GM23338 (cell line): ENCODE measurements at regions not wholly inside any gene's neighbourhood (a gene's known extent, or its start where the extent isn't known, plus 50 kb on each side); places are given as distances from the start of the nearest gene placed in this dataset.

Experiments used
- ATAC-seq: fragments of 200-7000 bp; cut with Tn5 transposase; 3 replicates; pipeline ENCODE4 v1.9.1; 2020
- DNase-seq: peaks from one replicate; pipeline ENCODE4 v3.0.0-alpha.2; 2015; ENCODE audit warnings: low spot score
- H2AFZ ChIP-seq: fragments of 200-600 bp; sonication (generic); 2 replicates; pipeline ENCODE4 v1.8.0; 2016; ENCODE audit warnings: antibody characterized with exemption, mild to moderate bottlenecking, moderate library complexity
- H3F3A ChIP-seq: fragments of 200-600 bp; sonication (generic); replicated peaks from 2 replicates; pipeline ENCODE4 v1.8.0; 2017; ENCODE audit warnings: antibody characterized with exemption, mixed run types, low read depth
- H3K27ac ChIP-seq: fragments of 200-600 bp; sonication (generic); 2 replicates; pipeline ENCODE4 v1.6.1; 2016; ENCODE audit warnings: low read depth
- H3K27me3 ChIP-seq: fragments of 200-600 bp; sonication (generic); 2 replicates; pipeline ENCODE4 v1.8.0; 2016; ENCODE audit warnings: mild to moderate bottlenecking, mixed run types, moderate library complexity; ENCODE audit not compliant: insufficient read depth
- H3K36me3 ChIP-seq: fragments of 200-600 bp; sonication (generic); 2 replicates; pipeline ENCODE4 v1.8.0; 2016; ENCODE audit warnings: mild to moderate bottlenecking; ENCODE audit not compliant: insufficient read depth
- H3K4me1 ChIP-seq: fragments of 200-600 bp; sonication (generic); 2 replicates; pipeline ENCODE4 v1.8.0; 2016; ENCODE audit warnings: mild to moderate bottlenecking, moderate library complexity; ENCODE audit not compliant: insufficient read depth
- H3K4me2 ChIP-seq: fragments of 200-600 bp; sonication (generic); 2 replicates; pipeline ENCODE4 v1.7.1; 2017; ENCODE audit warnings: mixed run types
- H3K4me3 ChIP-seq: fragments of 200-600 bp; sonication (generic); 2 replicates; pipeline ENCODE4 v1.6.1; 2016; ENCODE audit warnings: mixed run types
- H3K79me2 ChIP-seq: fragments of 200-600 bp; sonication (generic); replicated peaks from 2 replicates; pipeline ENCODE4 v1.8.0; 2017; ENCODE audit warnings: mild to moderate bottlenecking; ENCODE audit not compliant: insufficient read depth
- H3K9me2 ChIP-seq: fragments of 200-600 bp; sonication (generic); 2 replicates; pipeline ENCODE4 v1.8.0; 2017; ENCODE audit not compliant: insufficient read depth
- H4K20me1 ChIP-seq: fragments of 200-600 bp; sonication (generic); replicated peaks from 2 replicates; pipeline ENCODE4 v1.8.0; 2017; ENCODE audit warnings: mild to moderate bottlenecking; ENCODE audit not compliant: insufficient read depth
- H3K27ac Mint-ChIP-seq: 2 replicates; pipeline ENCODE4 v1.8.0; 2020; ENCODE audit warnings: inconsistent platforms, mild to moderate bottlenecking, moderate library complexity, mixed read lengths
- H3K27me3 Mint-ChIP-seq: 3 replicates; pipeline ENCODE4 v1.8.0; 2022; ENCODE audit warnings: low read depth, mild to moderate bottlenecking, moderate library complexity, mixed read lengths, inconsistent platforms; ENCODE audit not compliant: insufficient read depth, poor library complexity
- H3K36me3 Mint-ChIP-seq: 3 replicates; pipeline ENCODE4 v1.8.0; 2021; ENCODE audit warnings: low read depth, mild to moderate bottlenecking, inconsistent platforms, moderate library complexity, mixed read lengths
- H3K4me1 Mint-ChIP-seq: 3 replicates; pipeline ENCODE4 v1.8.0; 2020; ENCODE audit warnings: mild to moderate bottlenecking, inconsistent platforms, mixed read lengths
- H3K4me3 Mint-ChIP-seq: 3 replicates; pipeline ENCODE4 v1.8.0; 2021; ENCODE audit warnings: moderate library complexity, mild to moderate bottlenecking, inconsistent platforms, mixed read lengths
- H3K9me3 Mint-ChIP-seq: 3 replicates; pipeline ENCODE4 v1.8.0; 2020; ENCODE audit warnings: moderate library complexity, mild to moderate bottlenecking, inconsistent platforms, mixed read lengths
- CREB1 ChIP-seq: fragments of 250-450 bp; sonication (Bioruptor Pico); IDR thresholded peaks from 2 replicates; pipeline ENCODE4 v1.5.0; 2020; ENCODE audit warnings: low read depth, mild to moderate bottlenecking, moderate library complexity
- CTCF ChIP-seq, 2 experiments: fragments of 200-600 bp in 1 of 2; sonication (generic) in 1 of 2; conservative IDR thresholded peaks; 2 replicates each; pipeline versions ENCODE4 v1.5.1 to v1.6.1; 2016 to 2017; ENCODE audit warnings: antibody characterized with exemption in 2 of 2, low read depth in 2 of 2, mild to moderate bottlenecking in 2 of 2, moderate library complexity in 1 of 2
- EZH2 ChIP-seq: fragments of 200-600 bp; sonication (generic); IDR thresholded peaks from one replicate; pipeline ENCODE4 v1.8.0; 2017; ENCODE audit warnings: antibody characterized with exemption, mild to moderate bottlenecking, low read depth; ENCODE audit not compliant: unreplicated experiment
- EZH2phosphoT487 ChIP-seq: fragments of 200-600 bp; sonication (generic); IDR thresholded peaks from one replicate; pipeline ENCODE4 v1.8.1; 2018; ENCODE audit warnings: antibody characterized with exemption; ENCODE audit not compliant: unreplicated experiment
- JUNB ChIP-seq: IDR thresholded peaks from one replicate; pipeline ENCODE4 v1.6.1; 2016; ENCODE audit warnings: antibody characterized with exemption; ENCODE audit not compliant: unreplicated experiment
- NANOG ChIP-seq: IDR thresholded peaks from 2 replicates; pipeline ENCODE4 v1.6.1; 2016; ENCODE audit warnings: antibody characterized with exemption, borderline replicate concordance
- POLR2AphosphoS5 ChIP-seq: IDR thresholded peaks from 2 replicates; pipeline ENCODE4 v1.6.1; 2016; ENCODE audit warnings: antibody characterized with exemption, low read depth
- STAT1 ChIP-seq: IDR thresholded peaks from one replicate; pipeline ENCODE4 v1.6.1; 2016; ENCODE audit warnings: antibody characterized with exemption; ENCODE audit not compliant: unreplicated experiment
- ZNF114 ChIP-seq: fragments of 250-450 bp; sonication (Bioruptor Pico); IDR thresholded peaks from 2 replicates; pipeline ENCODE4 v1.5.0; 2020; ENCODE audit warnings: mild to moderate bottlenecking, moderate library complexity
- ZNF331 ChIP-seq: fragments of 250-450 bp; sonication (Bioruptor Pico); IDR thresholded peaks from 2 replicates; pipeline ENCODE4 v1.5.0; 2020; ENCODE audit warnings: low read depth, mild to moderate bottlenecking, moderate library complexity
- TF ChIP-seq, protein P1 (sequence below): IDR thresholded peaks from one replicate; pipeline ENCODE4 v1.6.1; 2018; ENCODE audit warnings: antibody characterized with exemption; ENCODE audit not compliant: unreplicated experiment
- TF ChIP-seq, protein P2 (sequence below): IDR thresholded peaks from 2 replicates; pipeline ENCODE4 v1.6.1; 2016; ENCODE audit warnings: antibody characterized with exemption

- Histone ChIP-seq H3K9me2 (no peaks in the 10 kb centered on the region; the same call in 1 of the 2 replicates), H3K4me3 (no peak overlapping the region), H3F3A (no peaks in the 10 kb centered on the region), H4K20me1 (no peaks in the 10 kb centered on the region), H3K36me3 (no peaks in the 10 kb centered on the region), H3K4me1 (peaks cover 20% of the 10 kb centered on the region), H3K79me2 (no peaks in the 10 kb centered on the region), H3K27me3 (no peaks in the 10 kb centered on the region), H3K4me2 (no peak overlapping the region), H2AFZ (no peak overlapping the region), H3K27ac (no peak overlapping the region)
- H3K4me3 Mint-ChIP-seq = no peak overlapping the region
- H3K9me3 Mint-ChIP-seq = peaks cover 6% of the 10 kb centered on the region; the same call in 2 of the 3 replicates
- DNase-seq (no peak), ATAC-seq (no peak)
- H3K27ac Mint-ChIP-seq = no peak overlapping the region
- peaks cover 1% of the 10 kb centered on the region for H3K27me3 Mint-ChIP-seq
- TF ChIP-seq JUNB (no peak), ZNF114 (CRISPR knock-in tag) (no peak), NANOG (no peak), CREB1 (no peak), EZH2phosphoT487 (no peak), POLR2AphosphoS5 (no peak), STAT1 (no peak)
- TF ChIP-seq, protein P1, sequence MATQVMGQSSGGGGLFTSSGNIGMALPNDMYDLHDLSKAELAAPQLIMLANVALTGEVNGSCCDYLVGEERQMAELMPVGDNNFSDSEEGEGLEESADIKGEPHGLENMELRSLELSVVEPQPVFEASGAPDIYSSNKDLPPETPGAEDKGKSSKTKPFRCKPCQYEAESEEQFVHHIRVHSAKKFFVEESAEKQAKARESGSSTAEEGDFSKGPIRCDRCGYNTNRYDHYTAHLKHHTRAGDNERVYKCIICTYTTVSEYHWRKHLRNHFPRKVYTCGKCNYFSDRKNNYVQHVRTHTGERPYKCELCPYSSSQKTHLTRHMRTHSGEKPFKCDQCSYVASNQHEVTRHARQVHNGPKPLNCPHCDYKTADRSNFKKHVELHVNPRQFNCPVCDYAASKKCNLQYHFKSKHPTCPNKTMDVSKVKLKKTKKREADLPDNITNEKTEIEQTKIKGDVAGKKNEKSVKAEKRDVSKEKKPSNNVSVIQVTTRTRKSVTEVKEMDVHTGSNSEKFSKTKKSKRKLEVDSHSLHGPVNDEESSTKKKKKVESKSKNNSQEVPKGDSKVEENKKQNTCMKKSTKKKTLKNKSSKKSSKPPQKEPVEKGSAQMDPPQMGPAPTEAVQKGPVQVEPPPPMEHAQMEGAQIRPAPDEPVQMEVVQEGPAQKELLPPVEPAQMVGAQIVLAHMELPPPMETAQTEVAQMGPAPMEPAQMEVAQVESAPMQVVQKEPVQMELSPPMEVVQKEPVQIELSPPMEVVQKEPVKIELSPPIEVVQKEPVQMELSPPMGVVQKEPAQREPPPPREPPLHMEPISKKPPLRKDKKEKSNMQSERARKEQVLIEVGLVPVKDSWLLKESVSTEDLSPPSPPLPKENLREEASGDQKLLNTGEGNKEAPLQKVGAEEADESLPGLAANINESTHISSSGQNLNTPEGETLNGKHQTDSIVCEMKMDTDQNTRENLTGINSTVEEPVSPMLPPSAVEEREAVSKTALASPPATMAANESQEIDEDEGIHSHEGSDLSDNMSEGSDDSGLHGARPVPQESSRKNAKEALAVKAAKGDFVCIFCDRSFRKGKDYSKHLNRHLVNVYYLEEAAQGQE = no peak
- H3K36me3 Mint-ChIP-seq = no peaks in the 10 kb centered on the region
- H3K4me1 Mint-ChIP-seq = peaks cover 19% of the 10 kb centered on the region
Measured at GRCh38 chr5:71832812-71833715, 114.0 kb downstream of the CARTPT start.

DNA sequence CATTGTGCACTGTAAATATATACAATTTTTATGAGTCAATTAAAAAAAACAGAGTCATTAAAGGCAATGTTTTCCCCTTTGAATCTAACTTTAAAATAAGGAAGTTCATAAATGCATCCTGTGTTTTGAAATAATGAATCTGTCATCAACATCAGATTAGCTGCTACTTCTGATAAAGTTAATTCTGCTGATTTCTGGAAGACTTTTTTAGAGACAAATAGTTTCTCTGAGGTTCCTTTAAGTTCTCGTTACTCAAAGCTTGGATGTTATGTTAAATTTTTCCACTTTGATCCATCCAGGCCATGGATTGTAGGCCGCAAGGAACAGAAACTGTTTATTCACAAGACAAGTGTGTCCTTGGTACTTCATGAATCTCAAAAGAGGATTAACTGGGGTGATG is 115.5 kb downstream of the CARTPT start:
- H3K36me3 ChIP-seq = no peaks in the 10 kb centered on the region
- H3K9me3 Mint-ChIP-seq = peaks cover 3% of the 10 kb centered on the region; the same call in 1 of the 3 replicates
- peaks cover 26% of the 10 kb centered on the region for H3K4me1 Mint-ChIP-seq
- TF ChIP-seq CTCF (conservative IDR thresholded peaks at IDR 0.05; ENCODE audit: low read depth in 2 of 2) (no peak), POLR2AphosphoS5 (no peak), EZH2phosphoT487 (no peak), ZNF114 (CRISPR knock-in tag) (no peak), JUNB (no peak), STAT1 (no peak), EZH2 (no peak), ZNF331 (CRISPR knock-in tag) (no peak), NANOG (no peak)
- TF ChIP-seq, protein P2, sequence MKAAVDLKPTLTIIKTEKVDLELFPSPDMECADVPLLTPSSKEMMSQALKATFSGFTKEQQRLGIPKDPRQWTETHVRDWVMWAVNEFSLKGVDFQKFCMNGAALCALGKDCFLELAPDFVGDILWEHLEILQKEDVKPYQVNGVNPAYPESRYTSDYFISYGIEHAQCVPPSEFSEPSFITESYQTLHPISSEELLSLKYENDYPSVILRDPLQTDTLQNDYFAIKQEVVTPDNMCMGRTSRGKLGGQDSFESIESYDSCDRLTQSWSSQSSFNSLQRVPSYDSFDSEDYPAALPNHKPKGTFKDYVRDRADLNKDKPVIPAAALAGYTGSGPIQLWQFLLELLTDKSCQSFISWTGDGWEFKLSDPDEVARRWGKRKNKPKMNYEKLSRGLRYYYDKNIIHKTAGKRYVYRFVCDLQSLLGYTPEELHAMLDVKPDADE = no peak
- TF ChIP-seq, protein P1 = no peak

More for the DNA sequence above, 115.5 kb downstream of the CARTPT start:
- no peaks in the 10 kb centered on the region for H4K20me1 ChIP-seq
- H3F3A ChIP-seq = no peaks in the 10 kb centered on the region
- peaks cover 1% of the 10 kb centered on the region for H3K27me3 Mint-ChIP-seq
- no peak overlapping the region for H3K4me3 Mint-ChIP-seq
- peaks cover 20% of the 10 kb centered on the region for H3K4me1 ChIP-seq
- H3K27ac ChIP-seq = no peak overlapping the region
- no peak overlapping the region for H2AFZ ChIP-seq
- no peaks in the 10 kb centered on the region for H3K79me2 ChIP-seq
- H3K27ac Mint-ChIP-seq = no peak overlapping the region
- no peak overlapping the region for H3K4me2 ChIP-seq
- no peaks in the 10 kb centered on the region for H3K36me3 Mint-ChIP-seq
- H3K9me2 ChIP-seq = no peaks in the 10 kb centered on the region; the same call in 1 of the 2 replicates
- DNase-seq (no peak), ATAC-seq (no peak)
- no peak overlapping the region for H3K4me3 ChIP-seq
- H3K27me3 ChIP-seq = no peaks in the 10 kb centered on the region
